Panc1 (cell line): ENCODE measurements at regions not wholly inside any gene's neighbourhood (a gene's known extent, or its start where the extent isn't known, plus 50 kb on each side); places are given as distances from the start of the nearest gene placed in this dataset.

Experiments
- ATAC-seq: fragments of 200-7000 bp; cut with Tn5 transposase; 2 replicates; pipeline ENCODE4 v1.9.1; 2020; ENCODE audit warnings: mild to moderate bottlenecking, moderate library complexity
- BruUV-seq: library from RNA; stranded (reverse); fragments of 400-500 nt; replicated peaks from 2 replicates; lab custom pipeline; 2021; lab: Mats Ljungman, UMichigan
- CTCF ChIA-PET: fragments of 300-600 bp; sonication (Branson Sonifier 250); formaldehyde crosslinking; loops from one replicate; lab custom pipeline; 2022; ENCODE audit warnings: antibody characterized with exemption; lab: Charles Lee
- POLR2A ChIA-PET: fragments of 300-600 bp; sonication (Branson Sonifier 250); formaldehyde crosslinking; loops from one replicate; lab custom pipeline; 2022; ENCODE audit warnings: antibody characterized with exemption; lab: Charles Lee
- DNase-seq: peaks from one replicate; pipeline ENCODE4 v3.0.0-alpha.2; 2010; ENCODE audit warnings: low read depth, low spot score
- H3K27ac ChIP-seq: 2 replicates; pipeline ENCODE4 v1.5.1; 2011; ENCODE audit warnings: mild to moderate bottlenecking, low read length, inconsistent platforms
- H3K27me3 ChIP-seq: fragments of 200-500 bp; sonication (Bioruptor generic); 2 replicates; pipeline ENCODE4 v1.6.0; 2014; ENCODE audit warnings: low read length, inconsistent platforms; ENCODE audit not compliant: control insufficient read depth, insufficient read depth
- H3K36me3 ChIP-seq: fragments of 200-500 bp; sonication (Bioruptor generic); 2 replicates; pipeline ENCODE4 v1.5.1; 2014; ENCODE audit warnings: inconsistent platforms, mild to moderate bottlenecking, low read length, moderate library complexity; ENCODE audit not compliant: control insufficient read depth, insufficient read depth
- H3K4me1 ChIP-seq: 2 replicates; pipeline ENCODE4 v1.5.1; 2011; ENCODE audit warnings: inconsistent platforms, mild to moderate bottlenecking, low read length, moderate library complexity; ENCODE audit not compliant: control insufficient read depth, insufficient read depth
- H3K4me3 ChIP-seq, 2 experiments: 2 replicates each; pipeline ENCODE4 v1.5.1; 2011 to 2012; ENCODE audit warnings: low read depth in 2 of 2, low read length in 2 of 2, mild to moderate bottlenecking in 2 of 2, inconsistent platforms in 1 of 2, moderate library complexity in 1 of 2
- H3K9me3 ChIP-seq: fragments of 200-500 bp; sonication (Bioruptor generic); 2 replicates; pipeline ENCODE4 v1.5.1; 2014; ENCODE audit warnings: low read depth, mild to moderate bottlenecking, inconsistent platforms, low read length, moderate library complexity; ENCODE audit not compliant: control insufficient read depth, insufficient read depth
- CTCF ChIP-seq: fragments of 450-650 bp; IDR thresholded peaks from 2 replicates; pipeline ENCODE4 v1.5.1; 2017; ENCODE audit warnings: mild to moderate bottlenecking
- POLR2AphosphoS5 ChIP-seq: IDR thresholded peaks from 2 replicates; pipeline ENCODE4 v1.6.1; 2012; ENCODE audit warnings: mild to moderate bottlenecking, low read depth, low read length, moderate library complexity
- REST ChIP-seq, 2 experiments: IDR thresholded peaks; 2 replicates each; pipeline ENCODE4 v1.6.1; 2011 to 2012; ENCODE audit warnings: low read depth in 2 of 2, control low read depth in 1 of 2, low read length in 1 of 2, mild to moderate bottlenecking in 1 of 2, moderate library complexity in 1 of 2; ENCODE audit not compliant: insufficient read depth in 1 of 2
- SIN3A ChIP-seq: IDR thresholded peaks from 2 replicates; pipeline ENCODE4 v1.6.1; 2012; ENCODE audit warnings: low read depth, mild to moderate bottlenecking, low read length, moderate library complexity, borderline replicate concordance; ENCODE audit not compliant: insufficient read depth
- TCF7L2 ChIP-seq: IDR thresholded peaks from 2 replicates; pipeline ENCODE4 v1.6.1; 2011; ENCODE audit warnings: mild to moderate bottlenecking, low read depth, low read length, inconsistent platforms
- in situ Hi-C: cut with HindIII; loops from 2 replicates; pipeline ENCODE4 v1.10.0; 2016; ENCODE audit warnings: low sequenced_read_pairs, low pct_unique_long_range_greater_than_20kb
- intact Hi-C: fragments of 100-400 bp; cut with micrococcal nuclease; formaldehyde crosslinking; loops from one replicate; pipeline ENCODE4 v1.10.0; 2022; ENCODE audit not compliant: unreplicated experiment

- POLR2A ChIA-PET: no interaction called here
- no peak for DNase-seq
- ATAC-seq: peak; percentile 63; the same call in 1 of the 2 replicates
- CTCF ChIA-PET: no interaction called here
- Histone ChIP-seq H3K27me3 (no peaks in the 10 kb centered on the region), H3K4me1 (peaks cover 17% of the 10 kb centered on the region), H3K4me3 (no peak overlapping the region), H3K36me3 (no peaks in the 10 kb centered on the region), H3K27ac (peak overlapping the region; percentile 49; the same call in 1 of the 2 replicates), H3K9me3 (no peaks in the 10 kb centered on the region)
- in situ Hi-C loops (no loop called here), intact Hi-C loops (no loop called here)
- TF ChIP-seq TCF7L2 (no peak), REST (IDR thresholded peaks at IDR 0.05; ENCODE audit: insufficient read depth in 1 of 2, low read depth in 2 of 2, low read length in 1 of 2) (no peak), SIN3A (no peak), POLR2AphosphoS5 (no peak), CTCF (no peak)
- BruUV-seq: no TSS peak
Measured at GRCh38 chr12:14260011-14260993, 105.2 kb upstream of the ATF7IP start.

GRCh38 chr12:14261096-14261495 is 104.4 kb upstream of the ATF7IP start:
- intact Hi-C loops: no loop called here
- in situ Hi-C loops: no loop called here
- no peak for TF ChIP-seq TCF7L2
- TF ChIP-seq SIN3A: no peak
- no peaks in the 10 kb centered on the region for H3K27me3 ChIP-seq
- CTCF ChIA-PET: no interaction called here
- POLR2A ChIA-PET: no interaction called here
- no peaks in the 10 kb centered on the region for H3K9me3 ChIP-seq
- no TSS peak for BruUV-seq
- H3K27ac ChIP-seq: peak overlapping the region; percentile 17; the same call in 1 of the 2 replicates
- DNase-seq: no peak
- H3K36me3 ChIP-seq: no peaks in the 10 kb centered on the region
- H3K4me1 ChIP-seq: peaks cover 17% of the 10 kb centered on the region
- no peak overlapping the region for H3K4me3 ChIP-seq
- no peak for ATAC-seq

DNA sequence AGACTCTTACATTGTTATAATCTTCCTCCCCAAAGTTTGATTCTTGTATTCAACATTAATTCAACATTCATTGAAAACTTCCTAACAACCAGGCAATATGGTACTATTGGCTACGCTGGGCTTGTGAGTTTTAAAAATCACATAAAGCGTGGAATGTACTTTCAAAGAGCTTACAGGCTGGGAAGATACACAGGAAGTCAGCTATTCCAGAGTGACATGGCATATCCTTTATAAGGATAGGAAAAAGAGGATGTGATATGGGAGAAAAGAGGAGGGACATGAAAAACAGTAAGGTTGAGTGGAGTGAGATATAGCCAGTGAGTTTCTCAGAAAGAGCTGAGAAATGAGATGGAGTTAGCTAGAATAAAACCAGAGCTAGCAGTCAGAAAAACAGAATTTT is 103.6 kb upstream of the ATF7IP start:
- in situ Hi-C loops: no loop called here

More for the DNA sequence above, 103.6 kb upstream of the ATF7IP start:
- Histone ChIP-seq H3K27ac (peak overlapping the region; percentile 17; the same call in 1 of the 2 replicates), H3K27me3 (no peaks in the 10 kb centered on the region), H3K9me3 (no peaks in the 10 kb centered on the region), H3K36me3 (no peaks in the 10 kb centered on the region), H3K4me3 (no peak overlapping the region), H3K4me1 (peaks cover 17% of the 10 kb centered on the region)
- BruUV-seq: no TSS peak
- DNase-seq (no peak), ATAC-seq (no peak)
- POLR2A ChIA-PET: no interaction called here
- CTCF ChIA-PET: no interaction called here
- intact Hi-C loops: no loop called here
- TF ChIP-seq CTCF (no peak), TCF7L2 (no peak), POLR2AphosphoS5 (no peak), REST (IDR thresholded peaks at IDR 0.05; ENCODE audit: insufficient read depth in 1 of 2, low read depth in 2 of 2, low read length in 1 of 2) (no peak), SIN3A (no peak)
